ENCODE measurements at regions not wholly inside any gene's neighbourhood (a gene's known extent, or its start where the extent isn't known, plus 50 kb on each side); places are given as distances from the start of the nearest gene placed in this dataset.

- DNase-seq, result no peak
These were observed 373.1 kb downstream of the ETS1 start for GRCh38 chr11:128214263-128214662.

GRCh38 chr11:128213461-128213860, 373.9 kb downstream of the ETS1 start:
- no peak for DNase-seq

- DNase-seq, result no peak
These were observed 375.0 kb downstream of the ETS1 start for GRCh38 chr11:128212324-128212723.

- DNase-seq, result no peak
These were observed 377.0 kb downstream of the ETS1 start for GRCh38 chr11:128210148-128210940.

GRCh38 chr11:128209138-128209435, 378.3 kb downstream of the ETS1 start:
- no peak for DNase-seq

GRCh38 chr11:128208329-128209137, 378.8 kb downstream of the ETS1 start:
- no peak for DNase-seq

GRCh38 chr11:128207861-128208321, 379.5 kb downstream of the ETS1 start:
- DNase-seq, result no peak

- no peak for DNase-seq
These were observed 380.9 kb downstream of the ETS1 start for GRCh38 chr11:128206461-128206860.

- DNase-seq, result no peak
These were observed 381.6 kb downstream of the ETS1 start for GRCh38 chr11:128205796-128206195.

- DNase-seq, result no peak
These were observed 382.5 kb downstream of the ETS1 start for GRCh38 chr11:128204898-128205297.

- no peak for DNase-seq
These were observed 385.6 kb downstream of the ETS1 start for GRCh38 chr11:128201801-128202200.

GRCh38 chr11:128201009-128201408, 386.3 kb downstream of the ETS1 start:
- no peak for DNase-seq

GRCh38 chr11:128200467-128200866, 386.9 kb downstream of the ETS1 start:
- DNase-seq, result no peak

- DNase-seq, result no peak
These were observed 389.1 kb downstream of the ETS1 start for GRCh38 chr11:128198216-128198772.

GRCh38 chr11:128196235-128196634, 391.1 kb downstream of the ETS1 start:
- DNase-seq, result no peak

- DNase-seq, result no peak
These were observed 391.6 kb downstream of the ETS1 start for GRCh38 chr11:128195756-128196155.

- DNase-seq, result peak; percentile 61
These were observed 392.2 kb downstream of the ETS1 start for GRCh38 chr11:128195057-128195751.

GRCh38 chr11:128194216-128194615, 393.1 kb downstream of the ETS1 start:
- no peak for DNase-seq

GRCh38 chr11:128193615-128194014, 393.7 kb downstream of the ETS1 start:
- DNase-seq, result no peak

GRCh38 chr11:128190312-128190711, 397.0 kb downstream of the ETS1 start:
- peak; percentile 31 for DNase-seq

GRCh38 chr11:128189823-128190222, 397.5 kb downstream of the ETS1 start:
- no peak for DNase-seq

GRCh38 chr11:128188346-128189004, 398.9 kb downstream of the ETS1 start:
- DNase-seq, result no peak

GRCh38 chr11:128187835-128188234, 399.5 kb downstream of the ETS1 start:
- no peak for DNase-seq

All from CD4-positive, alpha-beta T cell treated with Interleukin-17A for 4 hours (primary cell).